HG02885 (cell line): ENCODE measurements at regions not wholly inside any gene's neighbourhood (a gene's known extent, or its start where the extent isn't known, plus 50 kb on each side); places are given as distances from the start of the nearest gene placed in this dataset.

Source experiments
- ATAC-seq: cut with Tn5 transposase; IDR thresholded peaks from one replicate; pipeline ENCODE4 v1.9.1; 2021; ENCODE audit warnings: mild to moderate bottlenecking; ENCODE audit not compliant: unreplicated experiment, poor library complexity

DNA sequence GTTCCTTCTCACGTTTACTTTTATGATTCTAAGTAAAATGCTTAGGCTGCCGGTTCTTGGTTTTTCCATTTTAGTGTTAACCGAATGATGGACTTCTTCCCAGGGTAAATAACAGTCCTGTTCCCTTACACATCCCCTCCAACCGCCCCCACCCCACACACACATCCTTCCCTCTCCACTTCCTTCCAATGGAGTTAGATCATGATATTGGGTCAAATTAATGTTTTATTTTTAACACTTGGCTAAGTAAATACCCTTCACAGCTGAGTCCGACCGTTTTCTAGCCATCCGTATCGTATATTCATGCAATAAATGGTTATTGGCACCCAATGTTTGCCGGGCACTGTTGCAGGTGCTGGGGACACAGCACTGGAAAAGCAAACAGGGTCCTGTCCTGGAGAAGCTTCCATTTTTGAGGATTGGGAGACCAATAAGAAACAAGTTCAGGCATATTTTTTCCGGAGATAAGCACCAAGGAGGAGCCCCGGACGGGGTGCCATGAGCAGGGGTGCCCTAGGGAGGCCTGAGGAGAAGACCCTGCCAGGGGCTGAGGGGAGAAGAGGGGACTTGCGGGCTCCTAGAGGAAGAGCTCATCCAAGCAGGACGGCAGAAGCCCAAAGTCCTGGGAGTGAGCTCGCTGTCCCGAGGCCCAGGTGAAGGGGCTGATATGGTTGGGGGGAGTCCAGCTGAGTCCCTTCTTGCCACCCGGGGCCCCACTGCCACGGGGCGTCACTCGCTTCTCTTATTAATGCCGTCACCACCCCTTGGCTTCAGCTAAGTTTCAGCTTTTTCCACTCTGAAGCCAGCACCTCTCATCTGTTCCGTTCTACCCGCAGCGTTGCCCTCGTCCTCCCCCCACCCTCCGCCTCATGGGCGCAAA is 126.0 kb upstream of the RET start:
- no peak for ATAC-seq

DNA sequence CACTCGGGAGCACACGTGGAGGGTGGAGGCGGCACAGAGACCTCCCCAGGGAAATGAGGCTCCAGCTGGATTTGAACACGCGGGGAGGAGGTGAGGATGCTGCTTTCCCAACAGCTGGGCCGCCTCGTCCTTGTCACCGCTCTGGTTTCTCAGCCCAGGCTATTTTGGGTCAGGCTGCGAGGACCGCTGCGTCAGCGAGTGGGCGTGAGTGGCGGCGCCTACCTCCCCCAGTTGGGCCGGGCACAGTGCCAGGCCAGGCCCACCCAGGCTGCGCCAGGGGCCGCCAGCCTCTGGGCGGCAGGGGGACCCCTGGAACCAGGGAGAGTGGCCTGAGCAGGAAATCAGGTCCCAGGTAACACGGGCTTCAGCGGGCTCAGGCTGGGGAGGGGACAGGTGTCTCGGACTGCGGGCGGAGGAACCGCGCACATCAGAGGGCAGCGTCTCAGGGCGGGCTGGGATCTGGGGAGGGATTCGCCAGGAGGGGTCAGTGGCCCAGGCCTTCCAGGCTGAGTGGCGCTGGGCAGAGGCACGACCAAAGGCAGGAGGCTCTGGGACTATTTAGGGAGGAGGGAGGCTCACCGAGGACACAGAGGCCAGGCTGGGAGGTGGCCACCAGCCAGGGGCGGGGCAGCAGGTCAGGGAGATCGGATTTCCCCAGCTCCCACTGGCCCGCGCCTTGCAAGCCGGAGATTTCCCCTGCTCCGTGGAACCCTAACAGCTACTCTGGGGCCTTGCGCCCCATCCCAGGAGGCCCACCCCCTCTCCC is 125.2 kb upstream of the RET start:
- no peak for ATAC-seq

DNA sequence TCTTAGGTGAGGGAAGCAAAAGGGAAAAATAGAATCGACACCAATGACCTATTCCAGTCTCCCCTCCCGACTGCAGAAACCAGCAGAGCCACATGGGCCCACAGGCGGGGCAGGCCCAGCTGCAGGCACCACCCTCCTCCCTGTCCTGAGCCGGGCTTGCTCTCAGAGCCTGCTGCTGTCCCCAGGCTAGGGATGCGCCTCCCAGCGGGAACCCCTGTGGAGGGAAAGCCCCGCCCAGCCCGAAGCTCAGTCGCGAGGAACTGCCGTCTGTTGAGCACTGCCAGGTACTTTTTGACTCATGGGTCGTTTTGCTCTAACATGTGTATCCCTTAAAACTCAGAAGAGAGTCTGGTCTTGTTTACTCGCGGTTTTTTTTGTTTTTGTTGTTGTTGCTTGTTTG is 124.5 kb upstream of the RET start:
- ATAC-seq: no peak

DNA sequence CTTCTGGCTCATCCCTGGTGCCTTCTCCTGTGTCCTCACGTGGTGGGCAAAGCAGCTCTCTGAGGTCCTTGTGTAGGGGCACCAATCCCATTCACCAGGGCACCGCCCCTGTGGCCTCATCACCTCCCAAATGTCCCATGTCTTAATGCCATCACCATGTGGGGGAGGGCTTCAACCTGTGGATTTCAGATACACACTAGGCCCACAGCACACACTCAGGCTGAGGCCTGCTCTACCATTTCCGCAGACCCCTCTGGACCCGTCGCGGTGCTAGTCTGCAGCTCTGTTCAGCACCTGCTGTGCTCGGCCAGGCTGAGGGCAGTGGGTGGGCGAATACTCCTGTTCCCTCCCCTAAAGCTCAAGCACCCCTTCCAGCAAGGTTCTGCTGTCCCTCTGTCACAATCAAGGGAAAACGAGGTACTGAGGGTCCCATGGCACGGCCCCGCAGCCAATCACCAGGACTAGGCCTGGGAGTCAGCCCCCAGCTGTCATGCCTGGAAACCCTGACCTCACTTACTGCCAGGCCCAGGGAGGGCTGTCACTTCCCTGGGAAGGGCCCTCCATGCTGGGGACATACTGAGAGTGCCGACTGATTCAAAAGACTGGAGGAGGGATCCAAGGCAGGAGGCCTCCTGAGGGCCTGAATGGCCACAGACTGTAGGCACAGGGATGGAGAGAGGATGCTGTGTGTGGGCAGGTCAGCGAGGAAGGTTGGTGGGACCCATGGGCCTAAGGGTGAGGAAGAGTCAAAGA is 123.8 kb upstream of the RET start:
- no peak for ATAC-seq

DNA sequence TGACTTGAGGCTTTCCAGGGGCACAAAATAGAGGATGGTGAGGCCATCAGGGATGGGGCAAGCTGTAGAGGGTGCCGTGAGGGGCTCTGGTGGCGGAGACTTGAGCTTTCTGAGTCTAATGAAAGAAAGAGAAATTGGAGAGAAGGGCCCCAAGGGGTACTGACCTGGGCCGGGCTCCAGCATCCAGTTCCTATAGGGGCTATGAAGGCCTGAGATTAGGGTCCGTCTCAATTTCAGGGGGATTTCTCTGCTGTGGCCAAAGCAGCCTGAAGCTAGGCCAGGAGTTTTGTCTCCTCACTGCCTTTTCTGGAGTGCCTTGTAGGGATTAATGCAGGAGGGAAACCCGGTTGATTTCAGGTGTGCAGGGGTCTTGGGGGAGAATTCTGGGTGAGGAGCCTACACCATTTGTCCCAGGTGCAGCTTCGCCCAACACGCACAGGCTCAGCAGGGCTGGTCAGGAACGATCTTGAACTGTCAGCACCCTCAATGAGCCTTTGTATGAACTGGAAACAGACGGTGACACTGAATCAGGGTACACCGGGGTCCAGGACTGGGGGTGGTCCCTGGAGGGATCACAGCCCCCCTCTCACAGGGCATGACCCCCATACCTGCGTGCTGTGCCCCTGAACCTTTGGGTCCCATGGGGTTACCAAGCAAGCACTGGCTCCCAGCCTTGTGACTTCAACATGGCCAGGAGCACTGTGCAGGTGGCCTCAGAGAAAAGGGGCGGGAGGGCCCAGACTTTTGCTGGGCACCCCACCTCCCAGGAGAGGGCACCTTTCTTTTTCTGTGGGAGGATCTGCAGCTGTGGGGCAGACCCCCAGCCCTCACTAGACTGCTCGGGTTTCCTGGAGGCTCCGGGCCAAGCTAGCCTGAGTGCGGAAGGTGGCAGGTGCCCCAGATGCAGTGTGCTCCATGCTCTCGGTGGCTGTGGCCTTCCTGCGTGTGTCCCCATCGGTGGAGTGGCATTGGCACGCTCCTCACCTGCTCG is 122.9 kb upstream of the RET start:
- no peak for ATAC-seq

DNA sequence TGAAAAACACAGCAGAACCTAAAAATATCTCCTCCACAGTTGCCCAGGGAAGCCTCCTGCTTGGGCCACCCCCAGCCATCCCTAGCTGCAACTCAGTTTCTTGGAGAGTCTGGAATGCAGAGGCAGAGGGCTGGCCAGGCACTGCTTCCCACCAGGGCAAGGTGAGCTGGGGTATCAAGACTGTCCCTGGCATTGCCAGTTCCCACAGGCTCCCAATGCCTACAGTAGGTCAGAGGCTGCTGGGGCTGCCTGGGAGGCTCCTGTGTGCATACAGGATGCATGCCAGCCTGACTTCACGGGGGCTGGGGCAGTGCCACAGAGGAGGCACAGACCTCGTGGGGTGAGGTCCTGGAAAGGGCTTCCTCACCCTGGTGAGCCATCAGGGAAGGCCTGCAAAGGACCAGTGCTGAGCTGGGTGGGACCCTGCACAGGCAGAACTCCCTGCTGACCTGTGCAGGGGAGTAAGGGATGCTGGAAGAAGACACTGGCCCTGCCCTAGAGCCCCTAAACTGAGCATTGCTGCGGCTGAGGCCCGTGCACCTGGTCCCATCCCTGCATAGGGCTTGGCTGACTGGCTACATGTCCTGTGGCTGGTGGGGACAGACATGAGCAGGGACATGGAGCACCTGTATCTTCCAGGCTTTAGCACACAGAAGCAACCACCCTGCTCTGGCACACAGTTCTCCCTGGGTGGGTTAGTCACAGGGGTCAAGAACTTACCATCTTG is 121.9 kb upstream of the RET start:
- ATAC-seq: no peak

DNA sequence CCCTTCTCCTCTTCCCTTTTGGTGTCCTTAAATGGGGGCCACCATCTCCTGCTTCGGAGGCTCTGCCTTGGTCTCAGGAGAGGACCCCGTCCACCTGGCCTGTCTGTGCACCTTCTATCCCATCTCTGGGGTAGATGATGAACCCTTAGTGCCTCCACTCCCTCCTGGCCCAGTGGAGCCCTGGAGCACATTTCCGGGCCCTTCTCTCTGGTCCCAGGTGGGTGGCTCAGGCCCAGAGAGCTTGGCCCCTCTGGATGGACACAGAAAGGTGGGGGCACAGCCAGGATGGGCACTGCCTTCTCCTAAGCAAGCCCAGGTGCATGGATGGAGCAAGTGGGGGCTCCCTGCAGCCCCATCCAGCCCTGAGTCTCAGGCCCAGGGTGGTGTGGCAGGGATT is 121.4 kb upstream of the RET start:
- ATAC-seq: no peak

DNA sequence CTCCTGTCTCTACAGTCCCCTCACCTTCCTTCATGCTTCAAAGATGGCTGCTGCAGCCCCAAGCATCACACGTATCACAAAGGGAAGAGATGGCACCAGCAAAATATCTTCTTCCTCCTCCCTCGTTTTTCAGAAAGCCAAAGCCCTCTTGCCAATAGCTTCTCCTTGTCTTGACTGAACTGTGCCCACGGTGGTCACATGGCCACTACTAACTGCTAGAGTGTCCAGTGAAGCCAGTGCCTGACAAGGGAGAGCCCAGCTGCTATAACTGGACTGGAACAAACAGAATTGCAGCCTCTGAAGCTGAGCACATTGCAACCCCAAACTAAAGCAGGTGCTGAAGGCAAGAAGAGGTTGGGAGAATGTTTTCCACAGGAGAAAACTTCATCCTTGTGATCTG is 120.8 kb upstream of the RET start:
- ATAC-seq: no peak

DNA sequence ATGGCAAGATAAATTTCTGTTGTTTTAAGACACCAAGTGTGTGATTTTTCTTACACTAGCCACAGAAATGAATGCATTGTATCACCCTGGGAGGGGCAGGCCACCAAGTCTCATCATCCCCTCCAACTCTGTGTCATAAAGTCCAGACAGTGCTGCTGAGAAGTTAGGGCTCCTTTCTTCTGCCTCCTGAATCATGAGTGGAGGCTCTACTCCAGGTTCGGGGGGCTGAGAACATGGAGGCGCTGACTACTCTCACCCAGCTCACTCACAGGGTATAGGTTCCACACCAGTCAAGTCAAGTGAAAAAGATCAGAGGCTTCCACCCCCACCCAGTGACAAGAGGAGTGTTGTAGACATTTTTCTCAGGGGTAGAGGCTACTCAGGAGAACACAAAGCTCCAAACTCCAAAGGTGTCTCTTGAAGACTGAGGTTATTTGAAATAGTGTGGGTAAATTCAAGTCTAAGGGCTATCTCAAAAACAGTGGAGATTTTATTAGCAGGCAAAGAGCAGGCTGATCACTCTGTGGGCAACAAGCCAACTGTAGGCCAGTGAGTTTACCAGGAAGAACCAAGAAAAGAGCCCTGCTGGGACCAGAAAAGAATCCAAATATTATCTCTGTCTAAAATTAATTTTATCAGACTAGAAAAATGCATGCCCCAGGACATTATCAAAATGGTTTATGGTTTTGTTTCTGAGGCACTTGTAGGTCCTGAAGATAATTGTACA is 118.6 kb upstream of the RET start:
- no peak for ATAC-seq

DNA sequence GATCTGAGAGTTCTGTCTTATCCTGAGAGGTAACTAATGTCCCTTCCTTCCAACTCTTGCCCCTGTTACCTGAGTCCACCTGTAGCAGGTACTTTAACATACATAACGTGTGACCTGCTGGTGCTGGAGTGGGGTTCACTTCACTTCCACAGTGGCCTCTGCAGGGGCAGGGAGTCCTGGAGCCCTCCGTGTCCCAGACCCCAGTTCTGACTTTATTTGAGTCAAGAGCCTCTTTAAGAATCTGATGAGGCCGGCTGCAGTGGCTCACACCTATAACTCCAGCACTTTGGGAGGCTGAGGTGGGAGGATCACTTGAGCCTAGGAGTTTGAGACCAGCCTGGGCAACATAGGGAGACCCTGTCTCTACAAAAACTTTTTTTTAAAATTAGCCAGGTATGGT is 117.0 kb upstream of the RET start:
- no peak for ATAC-seq

DNA sequence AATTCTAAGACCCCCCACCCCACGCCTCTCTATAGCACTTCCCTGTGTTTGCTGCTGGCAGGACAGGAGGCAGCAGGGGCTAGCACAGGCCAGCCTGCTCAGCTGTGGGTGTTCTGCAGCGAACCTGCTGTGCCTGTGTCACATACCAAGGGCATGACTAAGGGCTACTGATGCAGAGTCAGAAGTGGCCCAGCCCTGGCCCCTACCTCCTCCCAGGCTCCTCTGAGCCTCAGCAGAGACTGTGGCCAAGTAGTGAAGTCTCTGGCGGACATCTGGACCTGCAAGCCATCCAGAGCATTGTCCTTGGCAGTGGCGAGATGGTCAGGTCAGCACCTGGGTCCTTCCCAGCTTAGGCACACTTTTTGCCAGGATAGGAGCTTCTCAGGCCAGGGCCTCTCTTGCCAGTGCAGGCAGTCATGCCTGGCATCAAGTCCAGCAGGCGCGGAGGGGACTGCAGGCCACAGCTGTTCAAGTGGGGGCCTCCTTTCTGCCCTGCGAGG is 116.3 kb upstream of the RET start:
- ATAC-seq: no peak

DNA sequence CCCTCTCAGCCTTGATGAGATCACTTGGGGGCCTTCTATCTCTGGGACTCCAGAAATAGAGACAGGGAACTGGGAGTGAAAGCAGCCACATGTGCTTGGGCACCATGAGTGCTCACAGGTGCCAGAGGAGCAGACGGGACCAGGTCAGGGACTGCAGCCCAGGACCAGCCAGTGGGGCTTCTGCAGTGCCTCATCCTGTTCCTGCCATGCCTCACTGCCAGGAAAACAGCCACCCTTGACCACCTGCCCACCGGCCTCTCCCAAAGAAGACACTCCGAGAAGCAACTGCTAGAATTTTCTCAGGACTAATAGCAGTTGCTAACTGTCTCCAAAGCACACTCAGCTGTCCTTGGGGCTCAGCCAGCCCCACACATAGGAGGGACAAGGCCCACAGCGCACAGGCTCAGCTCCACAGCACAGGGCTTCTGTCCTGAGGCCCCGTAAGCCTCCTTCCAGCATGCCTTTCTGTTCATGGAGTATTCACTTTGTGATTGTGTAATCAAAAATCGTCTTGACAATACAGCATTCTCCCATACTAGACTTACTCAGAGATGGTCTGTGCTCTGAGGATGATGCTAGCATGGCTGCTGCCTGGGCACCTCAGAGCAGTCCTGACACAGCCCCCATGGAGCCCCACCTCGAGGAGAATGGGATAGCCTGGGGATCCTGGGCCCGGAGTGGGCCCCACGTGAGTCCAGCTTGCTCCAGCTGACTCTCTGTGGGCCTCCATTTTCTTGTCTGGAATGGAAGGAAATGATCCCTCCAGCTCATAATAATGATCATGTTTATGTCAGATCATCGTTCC is 115.7 kb upstream of the RET start:
- ATAC-seq: no peak

DNA sequence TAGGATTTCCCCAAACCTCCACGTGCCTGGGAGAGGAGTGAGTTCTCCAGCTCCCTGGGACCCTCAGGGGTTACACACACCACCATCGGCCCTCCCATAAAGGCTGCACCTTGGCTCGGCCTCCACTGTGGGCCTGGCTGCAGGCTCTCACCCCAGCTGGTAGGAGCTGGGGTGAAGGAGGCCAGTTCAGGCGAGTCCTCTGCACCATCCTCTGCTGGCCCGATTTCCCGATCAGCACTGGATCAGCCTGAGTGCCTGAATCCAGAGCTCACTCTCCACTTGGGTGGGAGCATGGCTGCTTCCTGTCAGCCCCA is 115.1 kb upstream of the RET start:
- no peak for ATAC-seq

DNA sequence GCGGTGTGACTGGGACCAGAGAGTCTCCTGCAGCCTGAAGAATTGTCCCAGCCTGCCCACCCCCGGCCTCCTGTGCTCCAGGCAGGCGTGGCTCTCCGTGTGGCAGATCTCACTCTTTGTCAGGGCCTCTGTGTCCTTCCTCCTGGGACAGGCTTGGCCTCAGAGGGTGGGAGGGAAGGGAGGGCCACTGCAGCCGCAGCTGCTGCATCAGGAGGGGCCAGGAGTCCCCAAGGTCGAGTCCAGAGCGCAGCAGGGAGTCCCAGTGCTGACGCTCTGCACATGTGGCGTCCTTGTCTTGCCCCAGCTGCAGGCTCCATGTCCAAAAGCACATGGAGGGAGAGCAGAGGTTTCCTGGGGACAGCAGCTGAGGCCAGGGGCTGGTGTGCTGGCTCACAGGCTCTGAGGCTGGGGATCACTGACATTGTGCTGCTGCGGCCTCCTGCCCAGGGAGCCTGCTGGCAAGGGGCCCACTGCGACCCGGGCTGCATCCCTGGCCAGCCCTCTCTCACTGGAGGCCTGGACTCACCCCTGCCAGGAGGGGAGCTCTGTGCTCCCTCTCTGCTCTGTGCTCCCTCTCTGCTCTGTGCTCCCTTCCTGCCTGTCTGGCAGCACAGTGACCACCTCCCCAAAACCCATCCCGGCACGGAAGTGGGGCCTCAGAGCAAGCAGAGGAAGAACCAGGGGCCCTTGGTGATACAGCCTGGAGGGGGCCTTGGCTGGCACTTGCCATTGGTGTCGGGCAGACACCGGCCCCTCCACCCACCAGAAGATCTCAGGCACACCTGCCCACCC is 114.6 kb upstream of the RET start:
- ATAC-seq: no peak

DNA sequence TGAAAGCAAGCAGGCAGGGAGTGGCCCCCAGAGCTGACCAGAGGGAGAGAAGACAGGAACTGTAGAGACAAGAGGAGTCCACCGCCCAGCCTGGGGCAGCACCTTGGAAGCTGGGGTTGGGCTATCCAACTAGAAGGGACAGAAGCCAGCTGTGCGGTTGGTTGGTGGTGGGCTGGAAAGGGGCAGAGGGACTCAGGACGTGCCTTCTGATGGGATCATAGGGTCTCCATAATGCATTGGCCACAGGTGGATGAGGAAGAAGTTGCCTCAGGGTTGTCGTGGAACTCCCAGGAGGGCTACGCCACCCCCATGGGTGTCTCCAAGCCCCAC is 114.0 kb upstream of the RET start:
- ATAC-seq: no peak

DNA sequence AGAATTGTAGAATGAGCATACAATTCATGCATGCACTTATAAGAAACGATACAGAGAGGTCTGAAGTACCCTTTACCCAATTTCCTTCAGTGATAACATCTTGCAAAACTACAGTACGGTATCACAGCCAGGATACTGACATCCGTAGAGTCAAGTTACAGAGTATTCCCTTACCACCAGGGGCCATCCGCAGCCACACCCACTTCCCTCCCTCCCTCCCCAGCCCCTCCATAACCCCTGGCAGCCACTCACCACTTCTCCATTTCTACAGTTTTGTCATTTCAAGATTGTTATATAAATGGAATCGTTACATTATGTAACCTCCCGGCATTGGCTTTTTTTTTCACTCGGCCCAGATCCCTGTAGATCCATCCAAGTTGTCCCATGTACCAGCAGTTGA is 113.6 kb upstream of the RET start:
- no peak for ATAC-seq

DNA sequence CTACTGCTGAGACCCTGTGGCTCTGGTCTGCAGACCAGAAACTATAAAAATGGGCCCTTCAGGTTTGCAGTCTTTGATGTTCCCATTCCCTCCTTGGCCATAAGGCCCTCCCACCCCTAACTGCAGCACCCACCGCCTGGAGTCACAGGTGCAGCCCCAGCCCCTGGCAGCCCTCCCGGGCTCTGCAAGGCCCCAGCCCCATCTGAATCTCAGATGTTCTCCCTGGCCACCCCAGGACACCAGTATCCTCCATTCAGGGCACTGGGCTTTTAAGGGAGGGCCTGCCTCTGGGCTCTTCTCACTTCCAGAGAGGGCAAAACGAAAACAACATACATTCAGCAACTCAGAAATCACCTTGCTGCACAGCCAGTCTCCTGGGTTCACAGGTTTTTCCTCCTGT is 107.7 kb upstream of the RET start:
- ATAC-seq: no peak
